NCI-H1417 (cell line): ENCODE measurements at regions not wholly inside any gene's neighbourhood (a gene's known extent, or its start where the extent isn't known, plus 50 kb on each side); places are given as distances from the start of the nearest gene placed in this dataset.
A peak's percentile ranks its signal among the peaks of the same experiment; 100 is the strongest.

ENCODE experiments used
- DNase-seq, 3 experiments: peaks; one replicate each; lab custom pipeline; 2025; lab: John Stamatoyannopoulos, UW

- peak in 2 of 3 experiments; percentile 38 to 42 for DNase-seq
These were observed 481.1 kb downstream of the BMP2 start for GRCh38 chr20:7248281-7249201.

GRCh38 chr20:7250337-7250736 lies 482.9 kb downstream of the BMP2 start:
- no peak for DNase-seq

- peak in 1 of 3 experiments; percentile 67 for DNase-seq
These were observed 489.6 kb downstream of the BMP2 start for GRCh38 chr20:7257099-7257498.

DNA sequence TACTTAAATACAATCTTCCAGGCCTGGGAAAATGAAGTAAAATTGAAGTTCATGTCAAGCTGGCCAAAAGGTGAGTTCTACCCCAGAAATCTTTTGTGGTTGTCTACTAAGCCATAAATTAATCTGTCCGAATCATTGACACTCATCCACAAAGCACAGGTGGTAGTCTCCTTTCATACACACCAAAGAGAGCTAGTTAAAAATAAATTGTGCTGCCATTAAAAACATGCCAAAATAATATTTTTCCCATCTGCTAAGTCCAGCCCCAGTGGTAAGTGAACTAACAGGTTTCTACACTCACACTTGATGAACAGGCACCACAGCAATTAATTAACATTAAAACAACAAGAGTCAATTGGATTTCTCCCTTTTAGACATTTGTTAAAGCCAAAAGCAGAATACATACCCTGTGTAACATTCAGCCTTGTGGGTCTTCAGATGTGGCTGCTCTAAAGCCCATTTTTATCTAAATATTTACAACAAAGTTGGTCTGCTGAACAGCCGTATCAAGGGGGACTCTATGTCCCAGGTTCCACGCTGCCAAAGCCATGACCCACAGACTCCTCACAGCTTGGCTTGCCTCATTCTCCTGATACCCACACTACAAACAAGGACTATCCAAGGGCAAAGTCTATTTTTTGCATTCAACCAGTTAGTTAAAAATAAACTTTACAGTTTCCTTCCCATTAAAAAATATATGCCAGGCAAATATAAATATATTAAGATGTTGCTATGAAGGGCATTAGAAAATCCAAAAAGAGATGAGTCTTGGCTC lies 490.4 kb downstream of the BMP2 start:
- DNase-seq: peak in 1 of 3 experiments; percentile 70

GRCh38 chr20:7262803-7263202 lies 495.3 kb downstream of the BMP2 start:
- no peak for DNase-seq

- no peak for DNase-seq
These were observed 496.7 kb downstream of the BMP2 start for GRCh38 chr20:7264137-7264536.

DNA sequence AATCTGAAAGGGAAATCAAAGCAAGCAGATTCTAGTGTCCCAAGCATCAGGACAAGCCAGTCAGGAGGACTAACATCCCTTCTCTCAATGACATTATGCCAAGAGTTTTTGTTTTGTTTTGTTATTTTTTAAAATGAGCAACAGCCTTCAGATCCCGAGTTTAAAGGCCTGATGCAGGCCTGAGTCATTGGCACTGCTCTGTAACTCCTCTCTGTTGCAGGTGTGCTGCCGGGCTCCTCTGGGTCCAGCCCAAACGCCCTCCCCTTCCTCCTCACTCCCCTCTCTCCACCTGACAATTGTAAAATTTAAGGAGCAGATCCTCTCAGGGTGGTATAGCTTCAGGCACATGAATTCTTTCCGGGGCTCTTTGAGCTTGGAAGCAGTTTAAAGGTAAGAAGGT lies 502.0 kb downstream of the BMP2 start:
- no peak for DNase-seq

- peak; percentile 10 to 80 (median 11) for DNase-seq
These were observed 505.0 kb downstream of the BMP2 start for GRCh38 chr20:7272512-7272911.

DNA sequence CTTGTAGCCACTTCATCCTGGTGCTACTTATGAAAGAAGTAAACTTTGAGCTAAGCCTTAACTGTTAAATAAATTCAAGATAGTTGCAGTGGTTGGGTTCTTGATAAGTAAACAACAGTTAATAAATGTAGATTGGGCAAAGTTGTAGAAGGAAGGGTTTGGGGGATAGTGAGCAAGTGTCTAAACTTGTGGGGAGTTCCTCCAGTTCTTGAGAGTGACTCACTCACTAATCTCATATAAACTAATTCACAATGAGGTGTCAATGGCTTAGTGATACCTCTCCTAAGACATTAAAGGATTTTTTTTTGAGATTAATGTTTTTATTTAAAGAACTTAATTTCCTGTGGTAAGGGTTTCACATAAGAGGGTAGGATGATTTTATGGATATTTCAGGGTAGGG lies 507.4 kb downstream of the BMP2 start:
- no peak for DNase-seq

- no peak for DNase-seq
These were observed 508.3 kb downstream of the BMP2 start for GRCh38 chr20:7275645-7276237.

- peak; percentile 76 to 94 (median 91) for DNase-seq
These were observed 518.6 kb downstream of the BMP2 start for GRCh38 chr20:7285918-7286556.

- peak in 1 of 3 experiments; percentile 35 for DNase-seq
These were observed 523.9 kb downstream of the BMP2 start for GRCh38 chr20:7291323-7291943.

- DNase-seq: no peak
These were observed 524.5 kb downstream of the BMP2 start for GRCh38 chr20:7291946-7292345.

- DNase-seq: no peak
These were observed 527.4 kb downstream of the BMP2 start for GRCh38 chr20:7294816-7295360.

DNA sequence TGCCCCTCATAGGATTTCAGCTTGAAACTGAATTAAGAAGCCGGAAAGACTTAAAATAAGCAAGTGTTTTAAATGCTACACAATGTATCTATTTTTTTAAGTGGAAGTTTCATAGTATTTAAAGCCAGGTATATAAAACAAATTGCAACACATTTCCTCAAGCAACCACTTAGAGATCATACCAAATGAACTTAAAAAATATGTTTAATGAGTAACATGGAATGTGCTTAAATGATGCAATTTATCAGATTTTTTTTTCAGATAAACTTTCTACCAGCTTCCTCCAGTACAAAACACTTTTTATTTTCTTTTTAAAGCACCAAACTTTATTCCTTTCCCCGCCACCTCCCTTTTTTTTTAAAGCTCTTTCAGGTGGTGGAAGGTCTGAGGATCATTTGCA lies 534.3 kb downstream of the BMP2 start:
- DNase-seq: no peak

GRCh38 chr20:7302250-7302649 lies 534.8 kb downstream of the BMP2 start:
- peak in 1 of 3 experiments; percentile 11 for DNase-seq

DNA sequence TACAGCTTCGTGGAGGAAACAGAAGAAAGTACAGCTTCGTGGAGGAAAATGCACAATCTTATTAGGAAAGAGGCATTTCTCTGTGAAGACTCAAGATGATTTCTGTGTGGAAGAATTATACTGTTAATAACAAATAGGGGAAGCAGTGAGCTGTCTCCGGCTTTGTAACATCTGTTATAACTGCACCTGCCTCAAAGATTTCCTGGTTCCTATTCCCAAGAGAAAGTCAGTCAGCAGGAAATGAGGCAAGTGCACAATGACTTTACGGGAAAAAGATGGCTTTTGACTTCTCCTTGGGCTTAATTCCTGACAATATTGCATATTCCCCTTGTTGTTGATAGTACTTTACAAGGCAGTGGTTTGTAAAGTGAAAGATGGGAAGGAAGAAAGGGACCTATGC lies 538.5 kb downstream of the BMP2 start:
- peak in 1 of 3 experiments; percentile 27 for DNase-seq

- DNase-seq: no peak
These were observed 540.7 kb downstream of the BMP2 start for GRCh38 chr20:7308163-7308562.

DNA sequence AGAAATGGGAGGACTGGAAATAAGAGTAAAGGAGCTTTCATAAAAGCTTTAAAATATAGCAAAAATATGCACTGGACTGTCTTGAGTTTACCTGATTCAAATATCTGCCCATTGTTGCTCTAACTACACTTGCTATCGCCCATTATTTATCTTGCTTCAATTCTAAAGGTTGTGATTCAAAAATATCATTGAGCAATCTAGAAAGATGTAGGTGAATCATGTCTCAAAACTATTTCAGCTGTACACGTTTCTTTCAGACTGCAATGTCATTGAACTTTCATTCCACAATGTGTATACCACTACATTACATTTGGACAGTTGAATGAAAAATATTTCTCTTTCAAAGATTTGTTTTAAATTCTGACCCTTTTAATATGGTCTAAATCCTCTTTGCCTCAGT lies 545.6 kb downstream of the BMP2 start:
- DNase-seq: no peak

DNA sequence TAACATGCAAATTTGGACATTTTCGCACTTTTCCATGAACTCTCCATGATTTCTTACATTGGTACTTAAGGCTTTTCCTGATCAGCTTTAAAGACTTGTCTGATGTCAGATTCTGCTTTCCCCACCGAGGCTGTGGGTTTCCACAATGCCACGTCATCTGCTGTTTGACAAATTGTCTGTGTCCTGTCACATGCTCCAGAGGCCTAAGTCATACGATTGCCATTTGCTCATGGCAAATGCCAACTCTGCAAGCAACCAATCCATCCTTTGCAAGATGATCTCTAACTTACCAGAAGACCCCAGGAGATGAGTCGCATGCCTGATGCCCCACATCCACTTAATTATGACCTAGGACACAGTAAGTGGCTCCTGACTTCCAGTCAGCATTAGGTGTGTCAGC lies 556.5 kb downstream of the BMP2 start:
- DNase-seq: no peak

GRCh38 chr20:7327810-7328209 lies 560.3 kb downstream of the BMP2 start:
- DNase-seq: peak in 1 of 3 experiments; percentile 33
